Pancreas (tissue), 10 donors: ENCODE measurements at regions not wholly inside any gene's neighbourhood (a gene's known extent, or its start where the extent isn't known, plus 50 kb on each side); places are given as distances from the start of the nearest gene placed in this dataset.

Source experiments
- ATAC-seq, 4 donors: fragments of 200-7000 bp; cut with Tn5 transposase; one replicate each; pipeline versions ENCODE4 v1.8.0 to v1.9.1; 2020; ENCODE audit warnings: mild to moderate bottlenecking in 4 of 4, moderate library complexity in 4 of 4
- DNase-seq, 6 donors: peaks; one replicate each; pipeline ENCODE4 v3.0.0-alpha.2; 2020
- FAIRE-seq: peaks from 2 replicates; lab custom pipeline; 2012; peaks lifted over from hg19 to GRCh38; lab: Jason Lieb, UNC
- H3K27ac ChIP-seq, 4 donors: fragments of 200-600 bp; sonication (generic); 1 replicate in 3 of 4; 2 replicates in 1 of 4; pipeline versions ENCODE4 v1.5.0 to v1.8.0; 2020
- H3K27me3 ChIP-seq, 4 donors: fragments of 200-600 bp; one replicate each; pipeline ENCODE4 v1.8.0; 2021
- H3K36me3 ChIP-seq, 3 donors: fragments of 200-600 bp; sonication (generic) in 1 of 3; one replicate each; pipeline versions ENCODE4 v1.5.0 to v1.8.0; 2020 to 2021
- H3K4me1 ChIP-seq, 3 donors: fragments of 200-600 bp; one replicate each; pipeline ENCODE4 v1.8.0; 2021
- H3K4me3 ChIP-seq, 4 donors: fragments of 200-600 bp; sonication (generic) in 2 of 4; one replicate each; pipeline versions ENCODE4 v1.5.0 to v1.8.0; 2020 to 2021
- H3K9me3 ChIP-seq, 4 donors: fragments of 200-600 bp; one replicate each; pipeline ENCODE4 v1.8.0; 2021
- CTCF ChIP-seq, 4 donors: fragments of 200-600 bp; sonication (generic) in 3 of 4; IDR thresholded peaks; one replicate each; pipeline versions ENCODE4 v1.5.0 to v1.8.0; 2021; ENCODE audit warnings: antibody characterized with exemption in 4 of 4
- WGBS, 2 donors: extraction: QIAGEN DNeasy Blood & Tissue Kit; methylation state at CpG; one replicate each; pipeline ENCODE4 v1.1.7; 2013; 5-methylcytosine and 5-hydroxymethylcytosine counted together
- intact Hi-C, 3 donors: fragments of 100-400 bp; cut with DNase I; formaldehyde crosslinking; loops; one replicate each; pipeline versions ENCODE4 v1.11.1 to v1.14.2; 2022
- donor health status: healthy with polysubstance abuse.
- donor health status: DM: no; HTN: no; CAD: no; lungs with moderate emphysema.
- donor health status: DM: no; HTN: no; CAD: no.
- donor health status: control.
- donor health status: control.
- donor health status: Bipolar disorder and iron deficiency.
- donor health status: DM: yes; HTN: yes; CAD: no.
- donor health status: DM: no; HTN: no; CAD: no.
- donor health status: DM: no; HTN: no; CAD: no.
- donor health status: DM: yes; HTN: yes; CAD: no.

GRCh38 chr20:57936636-57937385 lies 227.0 kb upstream of the PMEPA1 start:
- no peak for ATAC-seq

GRCh38 chr20:57934913-57935312 lies 225.1 kb upstream of the PMEPA1 start:
- no peaks in the 10 kb centered on the region for H3K4me1 ChIP-seq
- no peak overlapping the region for H3K27ac ChIP-seq
- TF ChIP-seq CTCF (IDR thresholded peaks at IDR 0.05): no peak
- no peak overlapping the region for H3K4me3 ChIP-seq
- H3K27me3 ChIP-seq: no peaks in the 10 kb centered on the region
- WGBS, 2 donors: 53 to 56% methylated on average over 10 of the region's 10 CpGs
- FAIRE-seq: no peak
- DNase-seq: no peak
- ATAC-seq: no peak
- no peaks in the 10 kb centered on the region for H3K9me3 ChIP-seq
- no peaks in the 10 kb centered on the region for H3K36me3 ChIP-seq
- intact Hi-C loops: no loop called here

More at GRCh38 chr20:57936636-57937385, 227.0 kb upstream of the PMEPA1 start:
- TF ChIP-seq CTCF (IDR thresholded peaks at IDR 0.05): no peak
- Histone ChIP-seq H3K27me3 (no peaks in the 10 kb centered on the region), H3K4me1 (no peaks in the 10 kb centered on the region), H3K36me3 (no peaks in the 10 kb centered on the region), H3K27ac (no peak overlapping the region), H3K4me3 (no peak overlapping the region), H3K9me3 (no peaks in the 10 kb centered on the region)
- WGBS, 2 donors: 49 to 63% methylated on average over 6 of the region's 6 CpGs
- FAIRE-seq: no peak
- no peak for DNase-seq
- intact Hi-C loops: no loop called here

- WGBS, 2 donors: 41 to 54% methylated on average over 10 of the region's 10 CpGs
- no peak for TF ChIP-seq CTCF (IDR thresholded peaks at IDR 0.05)
- FAIRE-seq (no peak), DNase-seq (peak in 1 of 6 donors; percentile 7), ATAC-seq (peak in 3 of 4 donors; percentile 46 to 57 (median 49))
- Histone ChIP-seq H3K4me1 (no peaks in the 10 kb centered on the region), H3K27ac (peak overlapping the region in 1 of 4 donors; percentile 11), H3K27me3 (no peaks in the 10 kb centered on the region), H3K4me3 (no peak overlapping the region), H3K9me3 (no peaks in the 10 kb centered on the region), H3K36me3 (no peaks in the 10 kb centered on the region)
- intact Hi-C loops: no loop called here
Measured at GRCh38 chr20:57934007-57934805, 224.4 kb upstream of the PMEPA1 start.

GRCh38 chr20:57932227-57932864 lies 222.5 kb upstream of the PMEPA1 start:
- H3K36me3 ChIP-seq: no peaks in the 10 kb centered on the region
- H3K4me3 ChIP-seq: no peak overlapping the region
- no peaks in the 10 kb centered on the region for H3K4me1 ChIP-seq
- no peak for TF ChIP-seq CTCF (IDR thresholded peaks at IDR 0.05)
- H3K27ac ChIP-seq: no peak overlapping the region
- no peaks in the 10 kb centered on the region for H3K9me3 ChIP-seq
- no peaks in the 10 kb centered on the region for H3K27me3 ChIP-seq
- DNase-seq (no peak), FAIRE-seq (no peak), ATAC-seq (no peak)
- intact Hi-C loops: no loop called here
- WGBS, 2 donors: 59 to 72% methylated on average over 17 of the region's 17 CpGs
